Epithelial cell of proximal tubule (primary cell): ENCODE measurements at regions not wholly inside any gene's neighbourhood (a gene's known extent, or its start where the extent isn't known, plus 50 kb on each side); places are given as distances from the start of the nearest gene placed in this dataset.

Experiments
- DNase-seq: peaks from one replicate; pipeline ENCODE4 v3.0.0-alpha.2; 2011; ENCODE audit warnings: low read depth
- H3K4me3 ChIP-seq: 2 replicates; pipeline ENCODE4 v1.5.1; 2011; ENCODE audit warnings: low read depth, mild to moderate bottlenecking, low read length
- CTCF ChIP-seq: conservative IDR thresholded peaks from 2 replicates; pipeline ENCODE4 v1.5.1; 2012; ENCODE audit warnings: low read depth, mild to moderate bottlenecking, low read length

- no peak overlapping the region for H3K4me3 ChIP-seq
- no peak for DNase-seq
- TF ChIP-seq CTCF = no peak
These were observed 111.2 kb downstream of the ATPSCKMT start for GRCh38 chr5:10138395-10139057.

- no peak for DNase-seq
- no peak overlapping the region for H3K4me3 ChIP-seq
- peak; percentile 4 for TF ChIP-seq CTCF
These were observed 115.9 kb downstream of the ATPSCKMT start for GRCh38 chr5:10133830-10134229.

GRCh38 chr5:10130881-10131280, 118.8 kb downstream of the ATPSCKMT start:
- no peak for TF ChIP-seq CTCF
- no peak overlapping the region for H3K4me3 ChIP-seq
- DNase-seq = no peak

- TF ChIP-seq CTCF = no peak
- no peak for DNase-seq
- no peak overlapping the region for H3K4me3 ChIP-seq
These were observed 122.8 kb downstream of the ATPSCKMT start for GRCh38 chr5:10126900-10127299.

- no peak overlapping the region for H3K4me3 ChIP-seq
- no peak for DNase-seq
- TF ChIP-seq CTCF = no peak
These were observed 124.6 kb downstream of the ATPSCKMT start for GRCh38 chr5:10125116-10125515.

- no peak for TF ChIP-seq CTCF
- H3K4me3 ChIP-seq = no peak overlapping the region
- DNase-seq = no peak
These were observed 125.4 kb downstream of the ATPSCKMT start for GRCh38 chr5:10124287-10124686.
